ENCODE measurements at regions not wholly inside any gene's neighbourhood (a gene's known extent, or its start where the extent isn't known, plus 50 kb on each side); places are given as distances from the start of the nearest gene placed in this dataset.

- no peak for DNase-seq (ENCODE audit: low read depth)
Observed at GRCh38 chr16:5905935-5906334, 808.3 kb upstream of the EEF2KMT start.

- DNase-seq (ENCODE audit: low read depth) = no peak
Observed at GRCh38 chr16:5903832-5904231, 806.2 kb upstream of the EEF2KMT start.

DNA sequence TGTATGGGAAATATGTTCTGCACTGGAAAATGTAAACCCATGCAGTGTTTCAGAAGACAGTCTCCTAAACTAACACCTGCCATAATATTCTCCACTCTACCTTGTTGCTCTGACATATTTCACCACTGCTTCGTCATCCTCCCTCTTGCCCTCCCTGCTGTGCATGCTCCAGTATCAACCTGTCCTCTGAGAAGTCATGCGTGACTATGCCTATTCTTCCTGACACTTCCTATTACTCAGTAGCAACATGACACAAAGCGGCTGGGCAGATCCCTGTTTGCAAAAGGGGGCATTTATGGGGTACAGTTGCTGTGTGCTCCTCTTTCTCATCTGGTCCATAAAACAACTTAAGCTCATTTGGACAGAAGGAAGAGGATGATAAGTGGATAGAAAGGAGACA lies 805.6 kb upstream of the EEF2KMT start:
- DNase-seq (ENCODE audit: low read depth) = no peak

GRCh38 chr16:5900046-5900445 lies 802.5 kb upstream of the EEF2KMT start:
- DNase-seq (ENCODE audit: low read depth) = no peak

DNA sequence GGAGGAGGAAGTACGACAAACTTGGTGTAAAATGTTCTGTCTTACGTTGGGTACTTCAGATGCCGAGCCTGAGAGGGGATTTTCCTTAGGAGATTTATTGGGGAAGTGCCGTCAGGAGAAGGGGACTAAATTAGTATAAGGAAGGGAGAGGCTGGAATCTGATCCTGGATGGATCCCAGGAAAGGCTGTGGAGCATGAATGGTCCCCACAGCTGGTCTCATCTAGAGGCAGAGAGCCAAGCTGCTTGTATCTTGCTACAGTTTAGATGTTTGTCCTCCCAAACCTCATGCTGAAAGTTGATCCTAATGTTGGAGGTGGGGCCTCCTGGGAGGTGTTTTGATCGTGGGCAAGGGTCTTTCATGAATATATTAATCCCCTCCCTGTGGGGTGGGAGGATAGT lies 798.4 kb upstream of the EEF2KMT start:
- DNase-seq (ENCODE audit: low read depth) = no peak

GRCh38 chr16:5895137-5895536 lies 797.5 kb upstream of the EEF2KMT start:
- DNase-seq (ENCODE audit: low read depth) = no peak

- no peak for DNase-seq (ENCODE audit: low read depth)
Observed at GRCh38 chr16:5891296-5891695, 793.7 kb upstream of the EEF2KMT start.

DNA sequence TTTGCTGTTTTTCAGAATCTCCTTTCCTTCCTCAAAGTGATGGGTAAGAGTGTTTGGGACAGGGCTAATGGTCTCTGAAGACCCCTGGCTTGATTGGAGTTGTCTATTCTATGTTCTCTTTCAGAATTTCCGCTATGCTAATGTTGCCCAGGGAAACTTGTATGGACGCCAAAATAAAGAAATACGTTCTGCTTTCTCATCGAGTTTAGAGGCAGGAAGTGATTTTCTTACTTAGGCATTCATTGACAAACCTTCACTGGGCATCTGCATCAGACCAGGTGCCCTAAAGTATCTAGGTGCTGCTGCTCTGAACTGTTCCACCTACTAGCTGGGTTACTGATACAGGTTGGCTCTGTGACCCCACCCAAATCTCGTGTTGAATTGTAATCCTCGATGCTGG lies 787.9 kb upstream of the EEF2KMT start:
- no peak for DNase-seq (ENCODE audit: low read depth)

- no peak for DNase-seq (ENCODE audit: low read depth)
Observed at GRCh38 chr16:5884996-5885395, 787.4 kb upstream of the EEF2KMT start.

DNA sequence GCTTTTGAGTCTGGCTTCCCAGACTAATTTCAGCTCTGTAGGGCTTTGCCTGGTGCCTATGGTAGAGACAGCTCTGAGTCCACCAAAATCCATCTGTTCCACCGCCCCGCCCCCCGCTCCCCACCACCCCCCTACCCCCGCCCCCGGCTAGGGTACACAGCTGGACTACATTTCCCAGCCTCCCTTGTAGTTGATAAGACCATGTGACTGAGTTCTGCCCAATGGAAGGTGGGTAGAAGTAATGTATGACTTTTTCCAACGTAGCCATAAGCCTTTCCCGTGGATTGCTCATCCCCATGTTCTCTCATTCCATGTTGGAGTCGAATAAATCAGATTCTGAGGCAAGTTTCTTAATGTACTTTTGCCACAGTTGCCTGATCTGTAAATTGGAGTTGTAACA lies 786.7 kb upstream of the EEF2KMT start:
- DNase-seq (ENCODE audit: low read depth) = no peak

- DNase-seq (ENCODE audit: low read depth) = no peak
Observed at GRCh38 chr16:5882087-5882640, 784.6 kb upstream of the EEF2KMT start.

DNA sequence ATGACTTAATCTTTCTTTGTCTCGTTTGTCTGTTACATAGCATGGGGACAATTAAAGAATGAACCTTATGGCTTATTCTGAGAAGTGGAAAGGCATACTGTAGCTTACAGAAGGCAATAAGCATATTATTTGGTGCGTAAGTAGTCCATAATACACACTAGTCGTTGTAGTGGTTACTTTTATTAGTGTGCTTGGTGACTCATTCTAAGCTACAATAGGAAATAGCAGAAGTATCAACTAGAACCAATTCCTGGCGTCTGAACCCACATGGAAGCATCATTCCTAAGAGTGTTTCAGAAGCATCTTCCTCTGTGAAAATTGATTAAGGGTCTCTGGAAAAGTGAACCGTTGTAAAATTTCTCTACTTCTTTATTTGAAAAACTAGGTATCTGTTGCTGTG lies 777.8 kb upstream of the EEF2KMT start:
- DNase-seq (ENCODE audit: low read depth) = no peak

GRCh38 chr16:5874899-5875298 lies 777.3 kb upstream of the EEF2KMT start:
- DNase-seq (ENCODE audit: low read depth) = no peak

DNA sequence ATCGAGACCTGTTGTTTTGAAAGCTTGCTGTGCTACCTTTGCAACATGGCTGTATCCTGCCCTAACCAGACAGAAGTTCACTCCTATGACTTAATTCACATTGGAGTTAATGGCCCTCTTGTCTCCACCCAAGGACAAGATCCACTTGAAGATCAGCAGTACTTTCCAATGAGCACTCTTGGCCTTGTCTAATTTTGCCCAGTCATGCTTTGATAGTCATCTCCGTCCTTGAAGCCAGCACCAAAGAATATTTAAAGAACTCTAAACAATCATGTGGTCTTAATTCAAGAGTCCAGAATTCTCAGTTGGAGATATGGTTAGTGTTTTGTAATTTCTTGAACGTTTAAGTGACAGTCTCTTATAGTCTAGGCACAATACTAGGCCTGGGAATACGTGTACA lies 775.6 kb upstream of the EEF2KMT start:
- DNase-seq (ENCODE audit: low read depth) = no peak

- no peak for DNase-seq (ENCODE audit: low read depth)
Observed at GRCh38 chr16:5870886-5871691, 773.5 kb upstream of the EEF2KMT start.

GRCh38 chr16:5867250-5867649 lies 769.7 kb upstream of the EEF2KMT start:
- no peak for DNase-seq (ENCODE audit: low read depth)

DNA sequence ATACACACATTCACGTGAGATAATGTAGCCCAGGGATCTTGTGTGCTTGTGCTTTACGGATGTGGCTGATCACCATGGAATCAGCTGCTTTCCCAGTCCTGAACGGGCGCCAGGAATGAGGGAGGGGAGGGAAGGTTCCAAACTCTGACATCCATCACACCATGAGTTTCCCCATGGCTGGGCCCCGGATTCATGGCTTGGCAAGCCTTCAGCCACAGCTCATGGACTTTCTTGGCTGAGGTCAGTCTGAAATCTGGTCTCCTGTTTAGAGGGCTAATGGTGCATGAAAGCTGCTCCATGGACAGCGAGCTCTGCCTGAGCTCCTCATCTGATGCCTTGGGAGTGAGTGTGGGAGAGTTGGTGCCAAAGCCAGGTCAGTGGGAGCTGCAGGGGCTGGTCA lies 767.6 kb upstream of the EEF2KMT start:
- DNase-seq (ENCODE audit: low read depth) = no peak

- DNase-seq (ENCODE audit: low read depth) = no peak
Observed at GRCh38 chr16:5863071-5863606, 765.5 kb upstream of the EEF2KMT start.

- no peak for DNase-seq (ENCODE audit: low read depth)
Observed at GRCh38 chr16:5862103-5862840, 764.7 kb upstream of the EEF2KMT start.

GRCh38 chr16:5861241-5861640 lies 763.6 kb upstream of the EEF2KMT start:
- no peak for DNase-seq (ENCODE audit: low read depth)

DNA sequence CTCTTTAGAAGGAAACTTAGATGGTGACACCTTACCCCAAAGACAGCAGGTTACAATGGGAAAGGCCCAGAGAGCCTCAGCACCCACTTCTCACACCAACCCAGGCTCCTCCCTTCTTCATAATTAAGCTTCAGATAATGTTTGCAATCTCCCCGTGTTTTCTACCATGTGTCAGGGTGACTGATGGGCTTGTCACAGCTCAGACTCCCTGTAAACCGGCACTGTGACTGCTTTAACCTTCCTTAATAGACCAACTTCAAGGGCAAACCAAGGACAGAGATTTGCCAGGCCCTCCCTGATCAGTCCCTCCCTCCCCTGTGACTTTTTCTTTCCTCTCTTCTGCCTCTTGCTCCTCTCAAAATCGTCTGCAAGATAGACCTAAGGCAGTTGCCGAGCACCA lies 760.6 kb upstream of the EEF2KMT start:
- no peak for DNase-seq (ENCODE audit: low read depth)

GRCh38 chr16:5854027-5854426 lies 756.4 kb upstream of the EEF2KMT start:
- DNase-seq (ENCODE audit: low read depth) = no peak

GRCh38 chr16:5852151-5852550 lies 754.6 kb upstream of the EEF2KMT start:
- DNase-seq (ENCODE audit: low read depth) = no peak

Measured in activated T-helper 9 cell treated with anti-CD3 and anti-CD28 coated beads, Interleukin-2, amount 50 U/mL, for 16 hours (primary cell).